ENCODE measurements at regions not wholly inside any gene's neighbourhood (a gene's known extent, or its start where the extent isn't known, plus 50 kb on each side); places are given as distances from the start of the nearest gene placed in this dataset.
"Not testable (repeated sequence)": the region's sequence is repeated elsewhere in the genome, so short reads cannot be mapped to it uniquely, and the experiment has no call there.

DNA sequence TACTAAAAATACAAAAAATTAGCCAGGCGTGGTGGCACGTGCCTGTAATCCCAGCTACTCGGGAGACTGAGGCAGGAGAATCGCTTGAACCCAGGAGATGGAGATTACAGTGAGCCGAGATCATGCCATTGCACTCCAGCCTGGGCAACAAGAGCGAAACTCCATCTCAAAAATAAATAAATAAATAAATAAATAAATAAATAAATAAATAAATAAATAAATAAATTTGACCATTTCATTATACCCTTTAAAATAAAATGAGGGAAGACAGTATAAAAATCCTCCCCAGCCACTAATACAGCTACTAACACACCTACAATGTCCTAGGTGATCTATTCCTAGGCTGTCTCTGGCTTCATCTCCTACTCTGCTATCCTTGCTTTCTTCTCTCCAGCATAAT is 562.8 kb downstream of the ZBBX start:
- DNase-seq, result not testable (repeated sequence)

DNA sequence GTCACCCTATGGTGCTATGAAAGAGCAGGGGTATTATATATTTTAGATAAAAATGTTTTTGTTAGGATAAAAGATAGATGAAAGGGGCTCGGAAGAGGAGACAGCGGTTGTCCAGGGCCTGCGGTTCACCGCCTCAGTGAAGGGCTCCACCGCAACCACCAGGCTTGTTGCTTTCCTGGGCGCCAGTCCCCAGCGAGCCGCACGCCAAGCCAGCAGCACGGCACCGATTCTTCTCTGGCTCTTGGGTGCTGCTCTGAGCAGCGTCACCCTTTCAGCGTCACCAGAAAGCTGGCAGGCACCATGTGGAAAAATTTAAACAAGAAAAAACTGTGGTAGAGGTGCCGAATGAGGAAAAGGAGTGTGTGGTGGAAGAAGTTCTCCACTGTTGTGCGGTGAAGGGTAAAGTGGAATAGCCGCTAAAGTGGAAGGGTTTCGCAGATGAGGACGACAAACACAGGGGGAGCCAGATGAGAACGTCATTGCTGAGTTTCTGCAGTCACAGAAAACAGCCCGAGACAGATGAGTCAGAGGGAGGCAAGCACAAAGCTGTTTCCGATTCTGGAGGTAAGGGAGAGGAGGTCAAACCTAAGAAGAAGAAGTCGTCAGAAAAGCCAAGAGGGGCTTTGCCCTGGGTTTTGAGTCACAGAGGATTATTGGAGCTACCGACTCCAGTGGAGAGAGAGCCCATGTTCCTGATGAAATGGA is 569.2 kb downstream of the ZBBX start:
- no peak for DNase-seq

DNA sequence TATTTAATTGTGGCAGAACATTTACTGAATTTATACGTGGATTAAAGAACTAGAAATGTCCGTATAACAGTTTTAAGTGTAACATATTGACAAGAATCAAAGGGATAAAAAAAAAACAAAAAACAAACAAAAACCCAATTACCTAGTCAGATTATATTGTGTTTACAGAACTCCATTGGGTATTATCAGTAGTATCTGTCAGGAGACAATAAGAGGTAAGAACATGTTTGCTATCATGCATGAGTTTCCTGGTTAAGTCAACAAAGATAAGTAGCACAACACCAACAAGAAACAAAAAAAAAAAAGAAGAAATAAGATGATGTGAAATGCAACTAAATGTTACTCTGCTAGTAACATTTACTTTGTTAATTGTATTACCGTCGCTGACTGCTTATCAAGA is 570.6 kb downstream of the ZBBX start:
- no peak for DNase-seq

DNA sequence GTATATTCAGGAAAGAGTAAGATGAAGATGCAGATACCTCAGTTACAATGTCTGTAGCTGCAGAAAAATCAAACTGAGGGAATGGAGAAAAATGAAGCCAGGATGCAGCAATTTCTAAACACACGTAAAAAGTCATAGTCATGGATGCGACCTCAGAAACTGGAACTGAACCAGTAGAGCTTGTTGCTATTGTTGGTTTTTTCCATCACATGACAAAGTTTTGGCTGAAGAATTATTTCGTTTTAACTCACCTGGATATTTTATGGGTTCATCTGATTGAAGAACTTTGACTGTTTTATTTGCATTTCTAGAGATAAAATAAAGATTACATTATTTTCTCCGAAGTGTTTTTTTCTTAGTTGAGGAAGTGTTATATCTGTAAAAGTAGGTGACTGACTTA is 591.2 kb downstream of the ZBBX start:
- DNase-seq, result no peak

DNA sequence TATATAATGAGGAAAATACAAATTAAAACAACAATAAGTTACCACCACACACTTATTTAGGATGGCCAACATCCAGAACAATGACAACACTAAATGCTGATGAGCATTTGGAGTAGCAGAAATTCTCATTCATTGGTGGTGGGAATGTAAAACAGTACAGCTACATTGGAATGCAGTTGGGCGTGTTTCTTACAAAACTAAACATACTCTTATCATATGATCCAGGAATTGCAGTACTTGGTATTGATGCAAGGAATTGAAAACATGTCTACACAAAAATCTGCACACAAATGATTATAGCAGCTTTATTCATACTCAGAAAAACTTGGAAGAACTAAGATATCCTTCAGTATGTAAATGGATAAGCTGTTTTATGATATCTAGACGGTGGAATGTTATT is 594.2 kb downstream of the ZBBX start:
- DNase-seq, result no peak

DNA sequence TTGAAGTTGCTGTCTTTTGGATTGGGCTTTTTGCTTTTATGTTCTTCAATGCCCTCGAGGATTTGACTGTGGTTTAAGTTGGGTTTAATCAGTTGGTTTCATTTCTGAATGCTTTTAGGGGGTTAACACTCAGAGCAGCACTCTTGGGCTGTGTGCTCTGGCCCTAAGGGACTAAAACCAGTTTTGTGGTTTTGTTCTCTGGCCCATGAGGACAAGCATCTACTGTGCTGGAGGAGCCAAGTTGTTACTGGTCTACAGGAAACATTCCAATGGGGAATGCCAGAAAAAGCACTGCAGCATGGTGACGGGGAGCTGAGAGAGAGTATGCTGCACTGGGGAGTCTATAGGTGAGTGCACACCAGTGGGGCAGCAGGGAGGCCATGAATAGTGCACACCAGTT is 596.9 kb downstream of the ZBBX start:
- no peak for DNase-seq

DNA sequence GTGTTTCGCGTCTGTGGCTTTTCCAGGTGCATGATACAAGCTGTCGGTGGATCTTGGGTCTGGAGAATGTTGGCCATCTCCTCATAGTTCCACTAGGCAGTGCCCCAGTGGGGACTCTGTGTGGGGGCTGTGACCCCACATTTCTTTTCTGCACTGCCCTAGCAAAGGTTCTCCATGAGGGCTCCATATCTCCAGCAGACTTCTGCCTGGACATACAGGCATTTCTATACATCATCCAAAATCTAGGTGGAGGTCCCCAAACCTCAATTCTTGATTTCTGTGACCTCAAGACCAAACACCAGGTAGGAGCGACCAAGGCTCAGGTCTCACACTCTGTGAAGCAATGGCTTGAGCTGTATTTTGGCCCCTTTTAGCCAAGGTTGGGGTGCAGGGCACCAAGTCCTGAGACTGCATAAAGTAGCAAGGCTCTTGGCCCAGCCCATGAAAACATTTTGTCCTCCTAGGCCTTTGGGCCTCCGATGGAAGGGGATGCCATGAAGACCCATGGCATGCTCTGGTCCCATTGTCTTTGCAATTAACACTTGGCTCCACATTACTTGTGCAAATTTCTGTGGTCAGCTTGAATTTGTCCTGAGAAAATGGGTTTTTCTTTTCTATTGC is 615.3 kb downstream of the ZBBX start:
- DNase-seq, result no peak

DNA sequence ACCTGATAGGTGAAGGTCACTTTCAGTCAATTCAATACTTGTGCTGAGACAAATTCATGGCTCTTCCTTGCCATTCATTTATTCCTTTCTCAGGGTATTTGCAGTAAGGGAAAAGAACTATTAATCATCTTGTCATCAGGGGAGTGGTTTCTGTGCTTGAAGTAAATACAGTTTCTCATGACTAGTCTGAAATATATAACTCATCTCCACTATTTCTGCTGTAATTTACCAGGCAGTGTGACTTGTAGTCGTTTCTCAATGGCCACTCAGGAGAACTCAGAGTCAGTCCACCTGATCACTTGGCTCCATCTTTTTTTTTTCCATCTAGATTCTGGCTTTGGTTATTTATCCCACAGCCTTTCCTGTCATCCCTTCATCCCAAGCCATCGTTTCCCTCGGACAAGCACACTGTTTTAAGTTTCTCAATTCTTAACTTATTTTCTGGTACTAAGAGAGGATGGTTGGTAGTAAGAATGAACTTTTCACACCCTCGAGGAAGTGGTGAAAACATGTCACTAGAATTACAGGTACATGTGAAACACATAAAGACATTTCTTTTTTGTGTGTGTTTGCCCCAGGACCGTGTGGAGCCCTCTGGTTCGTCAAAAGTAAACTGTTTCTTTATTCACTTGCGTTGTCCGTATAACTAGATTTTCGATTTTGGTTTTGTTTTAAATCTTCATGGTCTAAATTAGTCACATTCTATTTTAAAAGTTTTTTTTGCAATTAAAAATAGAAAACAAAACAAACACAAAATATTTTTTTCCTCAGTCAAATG is 620.2 kb downstream of the ZBBX start:
- no peak for DNase-seq

DNA sequence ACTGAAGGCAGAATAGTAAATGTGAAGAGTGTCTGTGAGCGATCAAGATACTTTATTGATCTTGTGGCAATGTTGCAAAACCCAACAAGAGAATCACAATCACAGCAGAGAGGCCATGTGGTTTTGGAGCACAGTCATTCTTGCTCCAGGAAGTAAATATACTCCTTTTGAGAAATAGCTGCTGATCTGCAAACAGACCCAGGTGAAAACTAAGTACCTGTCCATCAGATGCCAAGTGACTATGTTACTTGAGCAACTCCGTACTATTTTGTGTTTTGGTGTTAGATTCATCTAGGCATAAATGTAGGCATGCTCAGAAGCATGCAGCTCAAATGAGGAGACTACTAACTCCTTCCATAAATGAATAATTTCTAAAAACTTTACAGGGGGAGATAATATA is 627.9 kb downstream of the ZBBX start:
- DNase-seq, result no peak

DNA sequence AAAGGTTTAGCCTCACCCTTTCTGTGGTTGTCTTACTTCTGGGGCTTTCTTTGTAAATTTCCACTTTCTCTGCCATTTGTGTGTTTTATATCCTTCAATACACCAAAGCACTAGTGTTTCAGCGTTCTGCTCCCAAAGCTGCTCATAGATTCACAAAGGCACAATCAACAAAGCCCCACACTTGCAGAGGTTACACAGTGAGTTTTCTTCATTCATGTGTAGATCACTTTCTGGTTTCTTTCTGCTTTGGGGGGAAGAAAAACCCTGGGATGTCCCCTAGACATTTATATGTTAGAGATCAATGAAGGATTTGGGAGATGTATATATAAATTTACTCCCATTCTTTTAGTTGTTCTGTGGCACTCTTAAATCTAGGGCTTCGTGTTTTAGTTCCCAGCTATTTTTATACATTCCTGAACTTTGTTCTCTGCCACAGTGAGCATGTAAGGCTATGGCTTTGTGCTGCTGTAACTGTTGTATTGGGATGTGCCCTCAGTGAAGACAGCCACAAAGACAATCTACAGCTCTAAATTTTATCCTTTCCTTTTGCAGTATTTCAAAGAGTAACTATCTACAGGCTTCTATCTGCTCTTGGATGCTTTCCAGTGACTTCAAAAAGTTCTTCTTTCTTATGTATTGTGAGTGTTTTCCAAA is 636.5 kb downstream of the ZBBX start:
- DNase-seq, result no peak

DNA sequence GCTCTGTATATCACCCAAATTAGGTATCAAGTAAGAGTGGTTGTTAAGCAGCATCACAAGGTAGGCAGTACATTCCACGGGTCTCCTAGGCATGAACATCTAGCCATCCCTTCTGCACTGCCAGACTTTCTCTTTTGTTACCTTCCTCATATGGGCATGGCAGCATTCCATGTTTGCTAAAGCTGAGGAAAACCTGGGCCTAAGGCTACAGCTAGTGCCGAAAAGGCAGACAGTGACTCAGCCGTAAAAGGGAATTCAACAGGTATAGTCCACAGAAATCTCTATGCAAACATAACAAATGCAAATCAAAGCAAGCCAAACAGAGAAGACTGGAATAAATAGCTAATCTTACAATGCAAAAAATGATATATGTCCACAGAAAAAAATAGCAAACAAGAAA is 645.4 kb downstream of the ZBBX start:
- no peak for DNase-seq

DNA sequence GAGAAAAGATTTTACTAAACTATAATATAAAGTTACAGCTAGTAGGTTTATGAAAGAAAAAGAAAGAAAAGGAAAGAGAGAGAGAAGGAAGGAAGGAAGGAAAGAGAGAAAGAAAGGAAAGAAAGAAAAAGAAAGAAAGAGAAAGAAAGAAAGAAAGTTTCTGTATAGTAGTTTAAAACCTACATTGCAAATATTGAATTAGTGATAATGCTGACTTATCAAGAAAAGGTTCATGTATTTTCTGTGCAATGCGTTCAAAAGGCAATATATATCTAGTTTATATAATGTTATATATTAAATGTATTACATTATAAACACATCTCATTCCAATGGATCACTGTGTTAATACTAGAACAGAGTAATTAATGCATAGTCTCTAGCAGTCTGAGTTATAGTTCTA is 648.4 kb downstream of the ZBBX start:
- no peak for DNase-seq

DNA sequence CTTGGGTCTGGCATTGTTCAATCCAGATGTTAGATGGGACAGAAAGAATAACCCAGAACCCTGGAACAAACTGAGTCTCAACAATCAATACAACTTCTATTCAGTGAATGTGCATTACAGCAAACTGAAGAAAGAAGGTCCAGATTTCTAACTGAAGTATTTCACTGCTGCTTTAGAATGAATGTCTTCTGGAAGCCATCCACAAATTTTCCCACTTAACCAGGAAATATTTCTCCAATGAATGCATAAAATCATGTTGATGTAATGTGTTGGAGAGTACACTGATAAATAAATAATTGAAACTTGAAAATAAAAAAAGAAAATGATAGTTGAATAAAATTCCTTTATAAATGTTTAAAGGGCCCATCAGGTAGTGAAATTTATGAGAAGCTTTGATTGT is 658.6 kb downstream of the ZBBX start:
- no peak for DNase-seq

DNA sequence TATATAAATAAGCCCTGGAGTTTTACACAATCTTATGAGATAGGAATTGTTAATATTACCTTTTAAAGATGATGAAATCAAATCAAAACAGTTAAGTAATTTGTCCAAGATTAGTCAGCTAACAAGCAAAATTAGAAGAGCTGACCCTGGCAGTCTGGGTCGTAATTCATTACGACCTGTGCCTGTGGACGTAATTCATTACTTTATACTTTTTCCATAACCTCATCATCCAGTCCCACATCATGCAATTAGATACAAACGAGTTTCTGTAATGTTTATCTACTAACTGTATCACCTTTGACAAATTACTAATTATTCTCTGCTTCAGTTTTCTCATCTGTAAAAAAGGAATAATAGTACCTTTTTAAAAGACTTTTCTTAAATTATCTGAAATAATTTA is 665.9 kb downstream of the ZBBX start:
- no peak for DNase-seq

DNA sequence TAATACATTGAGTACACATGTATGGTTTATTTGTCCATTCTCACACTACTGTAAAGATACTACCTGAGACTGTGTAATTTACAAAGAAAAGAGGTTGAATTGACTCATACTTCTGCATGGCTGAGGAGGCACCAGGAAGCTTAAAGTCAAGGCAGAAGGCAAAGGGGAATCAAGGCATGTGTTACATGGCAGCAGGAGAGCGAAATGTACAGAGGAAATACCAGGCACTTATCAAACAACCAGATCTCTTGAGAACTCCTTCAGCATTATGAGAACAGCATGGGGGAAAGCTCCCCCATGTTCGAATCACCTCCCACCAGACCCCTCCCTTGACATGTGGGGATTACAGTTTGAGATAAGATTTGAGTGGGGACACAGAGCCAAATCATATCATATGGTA is 666.3 kb downstream of the ZBBX start:
- no peak for DNase-seq

DNA sequence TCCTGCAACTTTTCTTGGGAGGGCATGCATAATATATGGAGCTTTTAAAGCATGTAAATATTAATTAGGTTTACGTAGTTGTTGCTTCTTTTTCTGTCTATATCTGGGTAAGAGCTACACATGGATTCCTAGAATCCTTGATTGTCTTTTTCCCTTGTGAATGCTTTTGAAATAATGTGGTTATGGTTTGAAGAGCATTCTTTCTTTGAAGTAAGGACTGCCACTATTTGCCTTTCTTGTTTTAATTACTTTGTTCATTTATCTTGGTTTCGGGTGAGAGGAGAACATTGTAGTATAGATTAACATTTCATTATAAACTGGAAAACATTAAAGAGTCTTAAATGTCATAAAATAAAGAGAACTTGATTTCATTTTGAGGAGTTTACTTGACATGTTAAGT is 674.0 kb downstream of the ZBBX start:
- DNase-seq, result no peak

DNA sequence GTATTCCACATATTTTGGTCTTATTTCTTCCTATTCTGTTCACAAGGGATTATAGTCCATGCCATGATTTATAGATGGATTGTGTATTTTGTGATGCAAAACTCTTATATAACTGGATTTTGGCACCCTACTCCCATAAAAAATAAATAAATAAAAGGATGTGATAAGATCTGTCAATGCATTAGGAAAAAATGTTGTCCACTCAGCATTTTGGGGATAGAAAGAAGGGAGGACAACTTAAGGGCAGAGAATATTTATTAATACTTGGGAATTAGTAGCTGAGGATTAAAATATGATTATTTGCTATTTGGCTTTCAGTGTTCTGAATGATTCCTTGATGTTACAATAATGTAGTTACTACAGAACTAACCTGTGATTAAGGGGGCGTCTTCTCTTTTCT is 682.6 kb downstream of the ZBBX start:
- DNase-seq, result no peak

DNA sequence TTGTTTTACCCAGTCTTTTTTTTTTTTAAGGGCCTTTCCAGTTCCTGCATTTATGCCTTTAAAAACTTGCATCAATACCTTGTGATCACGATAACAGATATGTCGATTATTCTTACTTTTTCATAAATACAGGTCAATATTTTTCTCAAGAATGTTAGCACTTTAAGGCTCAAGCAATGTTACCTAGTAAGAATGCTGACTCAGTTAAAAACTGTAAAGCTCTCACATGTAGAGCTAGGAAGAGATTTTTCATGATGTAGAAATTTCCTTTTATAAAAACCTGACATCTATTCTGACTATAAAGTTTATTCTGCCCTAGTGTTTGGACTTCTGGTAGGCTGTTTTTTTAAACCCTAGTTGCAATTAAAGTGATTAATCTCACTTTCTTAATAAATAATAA is 684.0 kb downstream of the ZBBX start:
- DNase-seq, result no peak

DNA sequence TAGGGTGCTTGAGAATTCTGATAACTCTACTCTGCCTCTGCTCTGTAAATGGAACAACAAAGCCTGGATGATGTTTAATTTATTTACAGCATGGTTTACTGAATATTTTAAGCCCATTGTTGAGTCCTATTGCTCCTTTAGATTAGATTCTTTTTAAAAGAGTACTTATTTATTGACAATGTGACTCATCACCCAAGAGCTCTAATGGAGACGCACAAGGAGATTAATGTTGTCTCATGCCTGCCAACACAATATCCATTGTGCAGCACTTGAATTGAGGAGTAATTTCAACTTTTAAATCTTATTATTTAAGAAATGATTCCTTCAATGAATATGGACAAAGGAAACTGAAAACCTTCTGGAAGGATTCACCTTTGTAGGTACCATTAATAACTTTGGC is 691.4 kb downstream of the ZBBX start:
- DNase-seq, result no peak

DNA sequence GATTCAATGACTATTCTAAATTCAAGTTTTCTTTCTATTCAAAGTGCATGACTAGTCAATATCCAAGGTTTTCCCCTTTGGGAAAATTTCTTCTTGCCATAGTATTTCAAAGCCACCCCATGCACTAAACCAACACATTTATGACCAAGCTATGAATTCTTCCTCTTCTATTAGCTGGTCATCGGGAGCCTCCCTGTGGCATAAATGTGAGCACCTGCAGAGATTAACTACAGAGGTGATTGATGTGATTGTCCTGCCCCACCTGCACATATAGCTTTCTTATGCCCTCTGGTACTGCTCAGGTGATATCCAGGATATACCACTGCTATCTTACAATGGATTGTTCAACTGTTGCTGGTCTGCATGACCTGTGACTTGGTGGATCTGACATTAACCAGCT is 694.9 kb downstream of the ZBBX start:
- DNase-seq, result no peak

DNA sequence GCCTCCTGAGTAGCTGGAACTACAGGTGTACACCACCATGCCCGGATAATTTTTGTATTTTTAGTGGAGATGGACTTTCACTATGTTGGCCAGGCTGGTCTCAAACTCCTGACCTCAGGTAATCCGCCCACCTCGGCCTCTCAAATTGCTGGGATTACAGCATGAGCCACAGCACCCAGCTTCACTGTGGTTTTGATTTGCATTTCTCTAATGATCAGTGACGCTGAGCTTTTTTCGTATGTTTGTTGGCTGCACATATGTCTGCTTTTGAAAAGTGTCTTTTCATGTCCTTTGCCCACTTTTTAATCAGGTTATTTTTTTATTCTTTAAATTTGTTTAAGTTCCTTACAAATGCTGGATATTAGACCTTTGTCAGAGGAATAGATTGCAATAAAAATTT is 696.0 kb downstream of the ZBBX start:
- not testable (repeated sequence) for DNase-seq

DNA sequence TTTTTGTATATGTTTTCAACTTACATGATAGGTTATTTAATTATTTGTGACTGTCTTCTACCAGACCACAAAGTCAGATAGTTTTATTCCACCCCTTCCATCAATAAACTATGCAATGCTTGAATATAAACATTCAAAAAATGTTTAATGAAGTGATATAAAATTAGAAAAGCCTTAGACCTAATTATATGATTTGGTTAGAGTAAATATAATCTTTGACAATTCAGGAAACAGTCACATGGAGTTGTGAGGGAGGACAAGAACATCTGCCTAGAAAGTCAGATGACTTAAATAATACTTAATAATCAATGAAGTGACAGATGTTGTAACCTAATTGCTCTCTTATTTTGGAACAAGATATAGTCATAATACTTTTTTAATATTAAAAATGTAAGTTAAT is 710.3 kb downstream of the ZBBX start:
- DNase-seq, result no peak

DNA sequence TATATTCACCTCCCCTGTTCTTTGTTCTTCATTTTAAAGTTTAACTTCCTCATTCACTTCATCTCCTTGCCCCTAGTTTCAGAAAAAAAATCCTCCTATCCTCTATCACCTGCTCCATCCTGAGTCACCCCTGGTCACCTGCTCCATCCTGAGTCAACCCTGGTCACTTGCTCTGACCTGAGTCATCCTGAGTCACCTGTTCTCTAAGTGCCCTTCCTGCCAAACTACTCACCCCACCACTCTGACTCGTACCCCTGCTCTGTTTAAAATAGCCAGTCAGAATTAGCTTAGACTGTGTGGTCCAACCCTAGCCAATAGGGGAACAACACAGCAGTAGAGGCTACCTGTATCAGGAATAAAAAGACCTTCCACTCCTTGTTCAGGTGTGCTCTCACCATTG is 716.9 kb downstream of the ZBBX start:
- no peak for DNase-seq

DNA sequence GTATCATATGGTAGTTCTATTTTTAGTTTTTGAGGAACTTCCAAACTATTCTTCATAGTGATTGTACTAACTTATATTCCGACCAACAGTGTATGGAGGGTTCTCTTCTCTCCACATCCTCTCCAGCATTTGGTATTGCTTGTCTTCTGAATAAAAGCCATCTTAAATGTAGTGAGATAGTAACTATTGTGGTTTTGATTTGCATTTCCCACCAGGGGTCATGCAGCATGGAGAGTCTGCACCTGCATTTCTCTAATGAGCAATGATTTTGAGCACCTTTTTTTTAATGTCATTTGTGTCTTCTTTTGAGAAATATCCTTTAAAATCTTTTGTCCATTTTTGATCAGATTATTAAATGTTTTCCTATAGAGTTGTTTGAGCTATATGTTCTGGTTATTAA is 718.5 kb downstream of the ZBBX start:
- DNase-seq, result no peak
